ENCODE measurements at regions not wholly inside any gene's neighbourhood (a gene's known extent, or its start where the extent isn't known, plus 50 kb on each side); places are given as distances from the start of the nearest gene placed in this dataset.

DNA sequence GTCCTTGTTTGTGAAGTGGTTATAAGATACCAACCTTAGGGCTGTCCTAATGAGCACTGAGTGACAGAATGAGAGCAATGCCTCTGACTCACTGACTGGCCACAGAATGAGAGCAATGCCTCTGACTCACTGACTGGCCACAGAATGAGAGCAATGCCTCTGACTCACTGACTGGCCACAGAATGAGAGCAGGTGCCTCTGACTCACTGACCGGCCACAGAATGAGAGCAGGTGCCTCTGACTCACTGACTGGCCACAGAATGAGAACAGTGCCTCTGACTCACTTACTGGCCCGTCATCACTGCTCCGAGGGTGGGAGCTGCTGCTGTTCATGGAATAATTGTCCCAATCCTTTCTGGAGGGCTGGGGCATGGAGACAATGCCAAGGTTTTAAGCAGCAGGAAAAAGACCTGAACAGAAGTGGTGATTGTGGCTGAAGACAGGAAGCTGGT lies 265.2 kb upstream of the PPP2R2D start:
- Histone ChIP-seq H3K4me3 (no peak overlapping the region), H3K27ac (no peak overlapping the region), H3K27me3 (replicated peaks; ENCODE audit: insufficient read depth) (no peaks in the 10 kb centered on the region), H3K4me1 (ENCODE audit: control insufficient read depth in 1 of 2, low read depth in 2 of 2) (no peaks in the 10 kb centered on the region), H3K9me3 (no peaks in the 10 kb centered on the region), H3K36me3 (no peaks in the 10 kb centered on the region)
- TF ChIP-seq, protein P1, sequence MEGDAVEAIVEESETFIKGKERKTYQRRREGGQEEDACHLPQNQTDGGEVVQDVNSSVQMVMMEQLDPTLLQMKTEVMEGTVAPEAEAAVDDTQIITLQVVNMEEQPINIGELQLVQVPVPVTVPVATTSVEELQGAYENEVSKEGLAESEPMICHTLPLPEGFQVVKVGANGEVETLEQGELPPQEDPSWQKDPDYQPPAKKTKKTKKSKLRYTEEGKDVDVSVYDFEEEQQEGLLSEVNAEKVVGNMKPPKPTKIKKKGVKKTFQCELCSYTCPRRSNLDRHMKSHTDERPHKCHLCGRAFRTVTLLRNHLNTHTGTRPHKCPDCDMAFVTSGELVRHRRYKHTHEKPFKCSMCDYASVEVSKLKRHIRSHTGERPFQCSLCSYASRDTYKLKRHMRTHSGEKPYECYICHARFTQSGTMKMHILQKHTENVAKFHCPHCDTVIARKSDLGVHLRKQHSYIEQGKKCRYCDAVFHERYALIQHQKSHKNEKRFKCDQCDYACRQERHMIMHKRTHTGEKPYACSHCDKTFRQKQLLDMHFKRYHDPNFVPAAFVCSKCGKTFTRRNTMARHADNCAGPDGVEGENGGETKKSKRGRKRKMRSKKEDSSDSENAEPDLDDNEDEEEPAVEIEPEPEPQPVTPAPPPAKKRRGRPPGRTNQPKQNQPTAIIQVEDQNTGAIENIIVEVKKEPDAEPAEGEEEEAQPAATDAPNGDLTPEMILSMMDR (IDR thresholded peaks at IDR 0.05): no peak
- ATAC-seq (ENCODE audit: insufficient number of reproducible peaks, low FRiP score, low read depth) (no peak), DNase-seq (ENCODE audit: low spot score) (no peak)

- Histone ChIP-seq H3K4me3 (no peak overlapping the region), H3K4me1 (ENCODE audit: control insufficient read depth in 1 of 2, low read depth in 2 of 2) (no peaks in the 10 kb centered on the region), H3K27ac (no peak overlapping the region), H3K36me3 (no peaks in the 10 kb centered on the region), H3K27me3 (replicated peaks; ENCODE audit: insufficient read depth) (no peaks in the 10 kb centered on the region), H3K9me3 (no peaks in the 10 kb centered on the region)
- DNase-seq (ENCODE audit: low spot score) (no peak), ATAC-seq (ENCODE audit: insufficient number of reproducible peaks, low FRiP score, low read depth) (no peak)
- TF ChIP-seq, protein P1 (IDR thresholded peaks at IDR 0.05): no peak
These were observed 264.7 kb upstream of the PPP2R2D start for GRCh38 chr10:131636116-131636515.

GRCh38 chr10:131636841-131637724 lies 263.7 kb upstream of the PPP2R2D start:
- no peak overlapping the region for H3K4me3 ChIP-seq
- DNase-seq (ENCODE audit: low spot score) (no peak), ATAC-seq (ENCODE audit: insufficient number of reproducible peaks, low FRiP score, low read depth) (no peak)
- H3K27me3 ChIP-seq (replicated peaks; ENCODE audit: insufficient read depth): no peaks in the 10 kb centered on the region
- no peaks in the 10 kb centered on the region for H3K4me1 ChIP-seq (ENCODE audit: control insufficient read depth in 1 of 2, low read depth in 2 of 2)
- H3K27ac ChIP-seq: no peak overlapping the region
- H3K9me3 ChIP-seq: no peaks in the 10 kb centered on the region
- no peaks in the 10 kb centered on the region for H3K36me3 ChIP-seq
- TF ChIP-seq, protein P1 (IDR thresholded peaks at IDR 0.05): no peak

- DNase-seq (ENCODE audit: low spot score): no peak
- TF ChIP-seq, protein P1 (IDR thresholded peaks at IDR 0.05): no peak
- H3K4me3 ChIP-seq: no peak overlapping the region
These were observed 262.5 kb upstream of the PPP2R2D start for GRCh38 chr10:131638049-131638879.

GRCh38 chr10:131638880-131639278 lies 261.9 kb upstream of the PPP2R2D start:
- Histone ChIP-seq H3K27ac (no peak overlapping the region), H3K4me3 (no peak overlapping the region), H3K9me3 (no peaks in the 10 kb centered on the region), H3K4me1 (ENCODE audit: control insufficient read depth in 1 of 2, low read depth in 2 of 2) (no peaks in the 10 kb centered on the region), H3K36me3 (no peaks in the 10 kb centered on the region), H3K27me3 (replicated peaks; ENCODE audit: insufficient read depth) (no peaks in the 10 kb centered on the region)
- ATAC-seq (ENCODE audit: insufficient number of reproducible peaks, low FRiP score, low read depth) (no peak), DNase-seq (ENCODE audit: low spot score) (no peak)
- TF ChIP-seq, protein P1 (IDR thresholded peaks at IDR 0.05): no peak

More at GRCh38 chr10:131638049-131638879, 262.5 kb upstream of the PPP2R2D start:
- Histone ChIP-seq H3K4me1 (ENCODE audit: control insufficient read depth in 1 of 2, low read depth in 2 of 2) (no peaks in the 10 kb centered on the region), H3K36me3 (no peaks in the 10 kb centered on the region), H3K27ac (no peak overlapping the region), H3K9me3 (no peaks in the 10 kb centered on the region), H3K27me3 (replicated peaks; ENCODE audit: insufficient read depth) (no peaks in the 10 kb centered on the region)
- ATAC-seq (ENCODE audit: insufficient number of reproducible peaks, low FRiP score, low read depth): no peak

All from thoracic aorta (tissue), 2 donors.